Cardiac fibroblast (primary cell): ENCODE measurements at regions not wholly inside any gene's neighbourhood (a gene's known extent, or its start where the extent isn't known, plus 50 kb on each side); places are given as distances from the start of the nearest gene placed in this dataset.

ENCODE experiments used
- DNase-seq, 2 donors: peaks; one replicate each; pipeline versions ENCODE4 v3.0.0 to v3.0.0-alpha.2; 2010; ENCODE audit warnings: low read depth in 2 of 2
- H3K4me3 ChIP-seq, 2 donors: replicated peaks in 1 of 2; 1 replicate in 1 of 2; 2 replicates in 1 of 2; pipeline ENCODE4 v1.5.1; 2011; ENCODE audit warnings: low read depth in 2 of 2, low read length in 2 of 2, mild to moderate bottlenecking in 2 of 2, moderate library complexity in 1 of 2
- TF ChIP-seq, protein P1 (sequence below): IDR thresholded peaks from one replicate; pipeline ENCODE4 v1.5.1; 2011; ENCODE audit warnings: low read depth, mild to moderate bottlenecking, low read length, inconsistent platforms

DNA sequence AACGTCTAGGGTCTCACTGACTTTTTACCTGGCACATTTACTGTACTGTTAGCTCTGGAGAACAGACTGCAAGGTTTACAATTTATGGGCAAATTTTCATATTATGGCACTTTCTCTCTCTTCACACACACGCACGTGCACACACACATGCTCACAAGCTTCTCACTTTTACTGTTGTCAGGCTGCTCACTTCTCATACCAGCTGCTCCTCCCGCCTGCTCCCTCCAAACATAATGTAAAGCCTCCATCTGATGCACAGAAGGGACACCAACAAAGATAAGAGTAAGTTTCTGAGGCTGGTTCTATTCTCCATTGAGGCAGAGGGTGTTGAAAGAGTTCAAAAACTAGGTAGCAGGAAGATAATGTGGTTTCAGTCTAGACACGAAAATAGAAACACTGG lies 128.9 kb upstream of the DCLK2 start:
- no peak overlapping the region for H3K4me3 ChIP-seq
- TF ChIP-seq, protein P1, sequence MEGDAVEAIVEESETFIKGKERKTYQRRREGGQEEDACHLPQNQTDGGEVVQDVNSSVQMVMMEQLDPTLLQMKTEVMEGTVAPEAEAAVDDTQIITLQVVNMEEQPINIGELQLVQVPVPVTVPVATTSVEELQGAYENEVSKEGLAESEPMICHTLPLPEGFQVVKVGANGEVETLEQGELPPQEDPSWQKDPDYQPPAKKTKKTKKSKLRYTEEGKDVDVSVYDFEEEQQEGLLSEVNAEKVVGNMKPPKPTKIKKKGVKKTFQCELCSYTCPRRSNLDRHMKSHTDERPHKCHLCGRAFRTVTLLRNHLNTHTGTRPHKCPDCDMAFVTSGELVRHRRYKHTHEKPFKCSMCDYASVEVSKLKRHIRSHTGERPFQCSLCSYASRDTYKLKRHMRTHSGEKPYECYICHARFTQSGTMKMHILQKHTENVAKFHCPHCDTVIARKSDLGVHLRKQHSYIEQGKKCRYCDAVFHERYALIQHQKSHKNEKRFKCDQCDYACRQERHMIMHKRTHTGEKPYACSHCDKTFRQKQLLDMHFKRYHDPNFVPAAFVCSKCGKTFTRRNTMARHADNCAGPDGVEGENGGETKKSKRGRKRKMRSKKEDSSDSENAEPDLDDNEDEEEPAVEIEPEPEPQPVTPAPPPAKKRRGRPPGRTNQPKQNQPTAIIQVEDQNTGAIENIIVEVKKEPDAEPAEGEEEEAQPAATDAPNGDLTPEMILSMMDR = no peak
- no peak for DNase-seq

DNA sequence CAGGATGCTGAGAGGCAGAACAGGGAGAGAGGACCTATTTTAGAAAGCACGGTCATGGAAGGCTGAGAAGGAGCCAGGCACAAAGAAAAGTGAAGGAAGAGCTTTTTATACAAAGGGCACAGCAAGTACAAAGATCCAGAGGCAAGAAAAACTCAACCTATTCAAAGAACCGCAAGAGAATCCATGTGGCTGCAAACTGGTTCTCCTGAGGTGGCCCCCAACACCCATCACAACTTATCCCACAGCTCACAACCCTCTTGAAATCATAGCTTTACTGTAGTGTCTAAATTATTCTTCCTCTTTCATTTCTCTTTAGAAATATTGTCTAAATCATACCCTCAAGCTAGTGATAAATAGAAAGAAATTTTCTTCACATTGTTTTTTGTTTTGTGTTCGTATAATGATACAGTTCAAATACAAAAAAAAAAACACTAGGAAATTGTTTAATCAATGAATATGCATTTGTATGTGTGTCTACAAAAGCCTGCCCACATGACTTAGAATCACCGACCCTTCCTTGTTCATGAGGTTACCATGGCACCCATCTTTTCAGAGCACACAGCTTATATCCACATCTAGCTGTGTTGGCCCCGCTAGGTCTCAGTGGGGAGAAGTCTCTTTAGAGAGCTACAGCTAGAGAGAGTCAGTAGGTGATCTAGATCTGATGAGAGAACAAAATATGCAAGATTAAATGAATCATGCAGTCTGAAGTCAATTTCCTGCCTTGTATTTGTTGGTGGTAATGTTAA lies 126.9 kb upstream of the DCLK2 start:
- DNase-seq = no peak
- no peak overlapping the region for H3K4me3 ChIP-seq
- TF ChIP-seq, protein P1 = no peak

DNA sequence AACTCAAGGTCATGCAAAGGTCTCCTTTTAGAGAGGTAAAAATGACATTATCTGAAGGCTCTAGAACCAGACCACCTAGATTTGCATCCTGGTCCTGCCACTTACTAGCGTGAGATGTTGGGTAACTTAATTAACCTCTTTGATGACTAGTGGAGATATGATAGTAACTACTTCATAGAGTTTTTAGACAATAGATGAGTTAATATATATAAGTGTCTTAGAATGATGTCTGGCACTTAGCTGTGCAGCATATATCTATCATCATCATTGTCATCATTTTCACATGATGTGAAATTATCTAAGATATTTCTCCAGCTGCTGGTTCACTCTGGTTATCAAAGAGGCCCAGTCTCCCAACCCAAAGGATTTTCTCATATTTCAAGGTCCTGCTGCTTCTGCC lies 126.1 kb upstream of the DCLK2 start:
- DNase-seq = no peak
- TF ChIP-seq, protein P1 = no peak
- no peak overlapping the region for H3K4me3 ChIP-seq

DNA sequence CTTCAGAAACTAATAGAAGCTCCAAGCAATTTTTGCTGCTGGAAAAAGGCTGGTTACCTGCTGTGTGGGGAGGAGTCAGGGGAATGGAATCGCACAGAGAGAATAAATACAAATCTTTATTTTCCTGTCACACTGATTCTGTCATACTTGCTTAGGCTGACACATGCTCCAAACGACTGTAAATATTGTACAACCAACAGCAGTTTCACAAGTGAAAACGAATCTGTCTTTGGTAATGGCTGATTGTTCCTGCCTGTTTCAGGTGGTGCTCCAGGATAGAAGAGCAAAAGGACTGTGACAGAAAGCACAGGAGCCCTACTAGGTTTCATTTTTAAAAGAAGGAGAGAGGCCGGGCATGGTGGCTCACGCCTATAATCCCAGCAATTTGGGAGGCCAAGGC lies 125.5 kb upstream of the DCLK2 start:
- H3K4me3 ChIP-seq = no peak overlapping the region
- no peak for DNase-seq
- TF ChIP-seq, protein P1 = no peak

DNA sequence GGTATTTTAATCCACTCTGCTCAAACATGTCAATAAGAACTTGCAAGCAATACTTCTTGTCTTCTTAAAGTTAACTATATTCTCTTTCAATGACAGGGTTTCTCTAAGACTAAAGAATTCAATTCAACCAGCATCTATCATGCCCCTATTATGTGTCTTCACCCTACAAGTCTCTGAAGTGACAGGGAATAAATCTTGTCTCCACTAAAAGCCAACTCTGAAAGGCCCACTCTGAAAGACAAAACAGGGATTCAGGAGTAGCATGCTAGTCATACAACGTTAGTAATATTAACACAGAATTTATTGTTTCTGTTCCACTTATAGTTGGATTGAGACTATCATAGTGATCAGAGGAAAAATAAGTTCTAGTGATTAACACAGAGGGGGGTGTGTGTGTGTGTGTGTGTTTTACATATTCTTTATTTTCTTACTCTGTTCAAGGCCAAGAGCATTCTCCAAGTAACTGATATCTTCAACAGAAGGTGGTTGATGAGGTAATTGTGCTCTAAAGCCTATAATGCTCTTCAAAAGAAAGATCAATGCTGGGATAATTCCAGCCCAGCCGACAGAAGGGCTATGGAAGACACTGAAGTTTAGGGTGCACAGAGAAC lies 122.4 kb upstream of the DCLK2 start:
- no peak for DNase-seq
- no peak overlapping the region for H3K4me3 ChIP-seq
- TF ChIP-seq, protein P1 = no peak

DNA sequence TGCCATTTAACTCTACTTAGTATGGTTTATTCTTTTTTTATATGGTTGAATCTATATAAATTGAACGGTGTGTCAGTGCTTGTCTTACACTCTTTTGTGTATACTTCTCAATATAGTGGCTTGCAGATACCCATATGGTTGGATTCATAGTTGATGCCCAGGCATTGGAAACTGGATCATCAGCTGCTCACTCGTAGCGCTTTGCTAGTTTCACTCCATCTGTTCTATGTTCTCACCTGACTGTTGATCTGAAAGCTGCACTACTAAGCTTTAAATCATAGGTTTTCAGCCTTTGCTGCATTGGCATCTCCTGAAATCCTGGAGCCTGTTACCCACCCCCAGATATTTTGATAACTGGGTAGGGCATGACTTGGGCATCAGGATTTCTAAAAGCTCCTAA lies 121.6 kb upstream of the DCLK2 start:
- no peak for DNase-seq
- TF ChIP-seq, protein P1 = no peak
- no peak overlapping the region for H3K4me3 ChIP-seq
